H9 (cell line): ENCODE measurements at regions not wholly inside any gene's neighbourhood (a gene's known extent, or its start where the extent isn't known, plus 50 kb on each side); places are given as distances from the start of the nearest gene placed in this dataset.
A peak's percentile ranks its signal among the peaks of the same experiment; 100 is the strongest.
"Not testable (repeated sequence)": the region's sequence is repeated elsewhere in the genome, so short reads cannot be mapped to it uniquely, and the experiment has no call there.

Source experiments
- DNase-seq: peaks from one replicate; pipeline ENCODE4 v3.0.0-alpha.2; 2017
- H2AFZ ChIP-seq: one replicate; pipeline ENCODE4 v1.6.1; 2013; ENCODE audit warnings: mild to moderate bottlenecking, low read length, control low read depth, moderate library complexity
- H2AK5ac ChIP-seq: 2 replicates; pipeline ENCODE4 v1.6.1; 2013; ENCODE audit warnings: low read length, control low read depth, mixed read lengths; ENCODE audit not compliant: insufficient read length
- H2BK120ac ChIP-seq: one replicate; pipeline ENCODE4 v1.6.1; 2013; ENCODE audit warnings: low read depth, mild to moderate bottlenecking, low read length, control low read depth, inconsistent platforms; ENCODE audit not compliant: poor library complexity, severe bottlenecking
- H2BK12ac ChIP-seq: 2 replicates; pipeline ENCODE4 v1.6.1; 2013; ENCODE audit warnings: low read length, control low read depth, mixed read lengths, low read depth; ENCODE audit not compliant: insufficient read length
- H2BK15ac ChIP-seq: 2 replicates; pipeline ENCODE4 v1.6.1; 2013; ENCODE audit warnings: low read depth, low read length, control low read depth
- H2BK20ac ChIP-seq: one replicate; pipeline ENCODE4 v1.6.1; 2013; ENCODE audit warnings: low read depth, mild to moderate bottlenecking, low read length, control low read depth, inconsistent platforms; ENCODE audit not compliant: poor library complexity, severe bottlenecking
- H2BK5ac ChIP-seq: 2 replicates; pipeline ENCODE4 v1.6.1; 2013; ENCODE audit warnings: low read length, control low read depth, mixed read lengths; ENCODE audit not compliant: insufficient read length
- H3K14ac ChIP-seq: 2 replicates; pipeline ENCODE4 v1.6.1; 2013; ENCODE audit warnings: low read length, control low read depth; ENCODE audit not compliant: insufficient read depth
- H3K18ac ChIP-seq: 2 replicates; pipeline ENCODE4 v1.6.1; 2013; ENCODE audit warnings: low read depth, mild to moderate bottlenecking, mixed read lengths, low read length, control low read depth; ENCODE audit not compliant: insufficient read length
- H3K23ac ChIP-seq: 2 replicates; pipeline ENCODE4 v1.6.1; 2013; ENCODE audit warnings: low read length, control low read depth, mixed read lengths, low read depth; ENCODE audit not compliant: insufficient read length
- H3K23me2 ChIP-seq: 2 replicates; pipeline ENCODE4 v1.6.1; 2013; ENCODE audit warnings: low read depth, mild to moderate bottlenecking, mixed read lengths, low read length, control low read depth; ENCODE audit not compliant: insufficient read length, poor library complexity, severe bottlenecking
- H3K27ac ChIP-seq: 2 replicates; pipeline ENCODE4 v1.5.1; 2013; ENCODE audit warnings: low read length, control low read depth, mixed read lengths, low read depth; ENCODE audit not compliant: insufficient read length
- H3K27me3 ChIP-seq: 2 replicates; pipeline ENCODE4 v1.6.1; 2013; ENCODE audit warnings: low read length, control low read depth, inconsistent platforms; ENCODE audit not compliant: insufficient read depth
- H3K4ac ChIP-seq: 2 replicates; pipeline ENCODE4 v1.6.1; 2013; ENCODE audit warnings: low read depth, mild to moderate bottlenecking, control low read depth, inconsistent platforms, low read length, moderate library complexity
- H3K4me1 ChIP-seq: 2 replicates; pipeline ENCODE4 v1.6.1; 2013; ENCODE audit warnings: low read length, control low read depth, inconsistent platforms; ENCODE audit not compliant: insufficient read depth
- H3K4me2 ChIP-seq: 2 replicates; pipeline ENCODE4 v1.6.1; 2013; ENCODE audit warnings: low read length, control low read depth, mixed read lengths; ENCODE audit not compliant: insufficient read length, insufficient read depth
- H3K56ac ChIP-seq: 2 replicates; pipeline ENCODE4 v1.6.1; 2013; ENCODE audit warnings: low read depth, mild to moderate bottlenecking, mixed read lengths, low read length, control low read depth; ENCODE audit not compliant: insufficient read length
- H3K79me1 ChIP-seq: 2 replicates; pipeline ENCODE4 v1.6.1; 2013; ENCODE audit warnings: low read depth, mild to moderate bottlenecking, moderate library complexity, low read length, control low read depth, inconsistent platforms; ENCODE audit not compliant: insufficient read depth, poor library complexity, severe bottlenecking
- H3K79me2 ChIP-seq: 2 replicates; pipeline ENCODE4 v1.6.1; 2013; ENCODE audit warnings: low read length, control low read depth, inconsistent platforms; ENCODE audit not compliant: insufficient read depth
- H3K9ac ChIP-seq: 2 replicates; pipeline ENCODE4 v1.6.1; 2013; ENCODE audit warnings: low read length, control low read depth, mixed read lengths; ENCODE audit not compliant: insufficient read length; ENCODE audit errors: extremely low read depth
- H3K9me3 ChIP-seq: one replicate; pipeline ENCODE4 v1.6.1; 2013; ENCODE audit warnings: low read depth, low read length, inconsistent platforms; ENCODE audit not compliant: control insufficient read depth
- H3T11ph ChIP-seq: one replicate; pipeline ENCODE4 v1.6.1; 2013; ENCODE audit warnings: mild to moderate bottlenecking, low read length, control low read depth, inconsistent platforms
- H4K20me1 ChIP-seq: one replicate; pipeline ENCODE4 v1.6.1; 2013; ENCODE audit not compliant: control insufficient read depth, insufficient read length, insufficient read depth
- H4K5ac ChIP-seq: 2 replicates; pipeline ENCODE4 v1.6.1; 2013; ENCODE audit warnings: low read depth, mild to moderate bottlenecking, mixed read lengths, low read length, control low read depth; ENCODE audit not compliant: insufficient read length
- H4K8ac ChIP-seq: replicated peaks from 2 replicates; pipeline ENCODE4 v1.6.1; 2013; ENCODE audit warnings: low read length, control low read depth, mixed read lengths, low read depth; ENCODE audit not compliant: insufficient read length
- H4K91ac ChIP-seq: 2 replicates; pipeline ENCODE4 v1.6.1; 2013; ENCODE audit warnings: low read depth, mild to moderate bottlenecking, moderate library complexity, mixed read lengths, low read length, control low read depth; ENCODE audit not compliant: insufficient read length
- H3K27ac Mint-ChIP-seq, 3 experiments: 2 replicates in 2 of 3; 3 replicates in 1 of 3; pipeline ENCODE4 v1.8.0; 2020 to 2021; ENCODE audit warnings: mixed read lengths in 3 of 3, mild to moderate bottlenecking in 1 of 3, moderate library complexity in 1 of 3
- H3K27me3 Mint-ChIP-seq: 2 replicates; pipeline ENCODE4 v1.8.0; 2021; ENCODE audit warnings: low read depth, mild to moderate bottlenecking, moderate library complexity, mixed read lengths
- H3K36me3 Mint-ChIP-seq, 3 experiments: 2 replicates in 2 of 3; 3 replicates in 1 of 3; pipeline ENCODE4 v1.8.0; 2020 to 2021; ENCODE audit warnings: low read depth in 3 of 3, mixed read lengths in 3 of 3; ENCODE audit not compliant: insufficient read depth in 1 of 3
- H3K4me1 Mint-ChIP-seq, 2 experiments: 2 replicates each; pipeline ENCODE4 v1.8.0; 2020; ENCODE audit warnings: mixed read lengths in 2 of 2
- H3K4me3 Mint-ChIP-seq, 2 experiments: 2 replicates in 1 of 2; 3 replicates in 1 of 2; pipeline ENCODE4 v1.8.0; 2020 to 2021; ENCODE audit warnings: mild to moderate bottlenecking in 2 of 2, mixed read lengths in 2 of 2, moderate library complexity in 1 of 2
- H3K9me3 Mint-ChIP-seq, 2 experiments: 2 replicates in 1 of 2; 3 replicates in 1 of 2; pipeline ENCODE4 v1.8.0; 2020; ENCODE audit warnings: mild to moderate bottlenecking in 2 of 2, mixed read lengths in 2 of 2, moderate library complexity in 1 of 2
- WGBS: extraction: QIAGEN DNeasy Blood & Tissue Kit; methylation state at CpG from one replicate; pipeline ENCODE4 v1.1.7; 2013; ENCODE audit warnings: missing lambda C conversion rate, low lambda C conversion rate, mixed read lengths; ENCODE audit not compliant: insufficient read length; ENCODE audit errors: extremely low coverage; 5-methylcytosine and 5-hydroxymethylcytosine counted together
- TF ChIP-seq, protein P1 (sequence below): fragments of 200-600 bp; sonication (generic); conservative IDR thresholded peaks from 3 replicates; pipeline ENCODE4 v1.8.0; 2021; ENCODE audit warnings: antibody characterized with exemption, mild to moderate bottlenecking

DNA sequence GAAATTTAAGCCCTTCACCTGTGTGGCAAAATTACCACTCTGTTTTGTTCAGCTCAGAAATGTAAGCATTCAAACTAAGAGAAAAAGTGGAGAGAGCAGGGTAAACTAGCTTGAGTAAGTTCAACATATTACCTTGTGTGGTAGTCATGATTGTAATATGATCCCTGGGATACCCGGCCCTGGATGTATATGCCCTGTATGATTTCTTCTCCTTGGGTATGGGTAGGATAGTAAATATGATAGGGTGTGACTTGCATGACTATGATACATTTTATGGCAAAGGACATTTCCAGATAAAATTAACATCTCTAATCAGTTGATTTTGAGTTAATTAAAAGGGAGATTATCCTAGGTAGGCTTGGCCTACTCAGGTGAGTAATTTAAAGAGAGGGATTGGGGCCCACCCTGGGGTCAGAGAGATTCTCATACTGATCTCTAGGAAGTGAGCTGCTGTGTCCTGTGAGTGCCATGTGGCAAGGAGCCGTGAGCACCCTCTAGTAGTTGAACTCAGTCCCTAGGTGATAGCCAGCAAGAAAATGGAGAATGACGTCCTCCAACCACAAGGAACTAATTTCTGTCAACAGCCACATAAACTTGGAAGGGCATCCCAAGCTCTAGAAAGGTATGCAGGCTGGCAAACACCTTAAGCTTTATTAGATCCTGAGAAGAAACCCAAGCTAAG is 62.2 kb upstream of the ANXA1 start:
- whole genome bisulfite sequencing = no CpG with 5 or more reads among the region's 3 CpGs
- H3K9ac ChIP-seq = no peak overlapping the region
- no peak overlapping the region for H3K23ac ChIP-seq
- H2BK5ac ChIP-seq = no peak overlapping the region
- Mint-ChIP-seq H3K36me3 (no peaks in the 10 kb centered on the region), H3K4me3 (no peak overlapping the region), H3K27me3 (no peaks in the 10 kb centered on the region), H3K9me3 (no peaks in the 10 kb centered on the region), H3K27ac (peak overlapping the region in 1 of 3 experiments; percentile 86; a peak in 2 of 7 replicates), H3K4me1 (peaks cover 3 to 8% of the 10 kb centered on the region in 2 experiments; a peak in 3 of 4 replicates)
- H3K79me2 ChIP-seq = no peaks in the 10 kb centered on the region
- no peak overlapping the region for H3K56ac ChIP-seq
- H2BK20ac ChIP-seq = no peak overlapping the region
- no peak overlapping the region for H2BK120ac ChIP-seq
- H3K4ac ChIP-seq = no peak overlapping the region
- H3K79me1 ChIP-seq = no peaks in the 10 kb centered on the region
- no peak overlapping the region for H4K8ac ChIP-seq
- H3T11ph ChIP-seq = no peak overlapping the region
- no peak overlapping the region for H4K5ac ChIP-seq
- no peaks in the 10 kb centered on the region for H3K4me1 ChIP-seq
- no peak for DNase-seq
- H4K91ac ChIP-seq = no peak overlapping the region
- no peak overlapping the region for H3K14ac ChIP-seq
- H3K27ac ChIP-seq = no peak overlapping the region
- TF ChIP-seq, protein P1, sequence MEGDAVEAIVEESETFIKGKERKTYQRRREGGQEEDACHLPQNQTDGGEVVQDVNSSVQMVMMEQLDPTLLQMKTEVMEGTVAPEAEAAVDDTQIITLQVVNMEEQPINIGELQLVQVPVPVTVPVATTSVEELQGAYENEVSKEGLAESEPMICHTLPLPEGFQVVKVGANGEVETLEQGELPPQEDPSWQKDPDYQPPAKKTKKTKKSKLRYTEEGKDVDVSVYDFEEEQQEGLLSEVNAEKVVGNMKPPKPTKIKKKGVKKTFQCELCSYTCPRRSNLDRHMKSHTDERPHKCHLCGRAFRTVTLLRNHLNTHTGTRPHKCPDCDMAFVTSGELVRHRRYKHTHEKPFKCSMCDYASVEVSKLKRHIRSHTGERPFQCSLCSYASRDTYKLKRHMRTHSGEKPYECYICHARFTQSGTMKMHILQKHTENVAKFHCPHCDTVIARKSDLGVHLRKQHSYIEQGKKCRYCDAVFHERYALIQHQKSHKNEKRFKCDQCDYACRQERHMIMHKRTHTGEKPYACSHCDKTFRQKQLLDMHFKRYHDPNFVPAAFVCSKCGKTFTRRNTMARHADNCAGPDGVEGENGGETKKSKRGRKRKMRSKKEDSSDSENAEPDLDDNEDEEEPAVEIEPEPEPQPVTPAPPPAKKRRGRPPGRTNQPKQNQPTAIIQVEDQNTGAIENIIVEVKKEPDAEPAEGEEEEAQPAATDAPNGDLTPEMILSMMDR = no peak
- H2AK5ac ChIP-seq = no peak overlapping the region
- H3K27me3 ChIP-seq = no peaks in the 10 kb centered on the region
- no peaks in the 10 kb centered on the region for H4K20me1 ChIP-seq
- H2BK12ac ChIP-seq = no peak overlapping the region
- no peak overlapping the region for H3K18ac ChIP-seq
- no peak overlapping the region for H2BK15ac ChIP-seq
- H3K23me2 ChIP-seq = no peaks in the 10 kb centered on the region
- H3K9me3 ChIP-seq = no peaks in the 10 kb centered on the region
- H2AFZ ChIP-seq = peak overlapping the region; percentile 62
- H3K4me2 ChIP-seq = no peak overlapping the region

DNA sequence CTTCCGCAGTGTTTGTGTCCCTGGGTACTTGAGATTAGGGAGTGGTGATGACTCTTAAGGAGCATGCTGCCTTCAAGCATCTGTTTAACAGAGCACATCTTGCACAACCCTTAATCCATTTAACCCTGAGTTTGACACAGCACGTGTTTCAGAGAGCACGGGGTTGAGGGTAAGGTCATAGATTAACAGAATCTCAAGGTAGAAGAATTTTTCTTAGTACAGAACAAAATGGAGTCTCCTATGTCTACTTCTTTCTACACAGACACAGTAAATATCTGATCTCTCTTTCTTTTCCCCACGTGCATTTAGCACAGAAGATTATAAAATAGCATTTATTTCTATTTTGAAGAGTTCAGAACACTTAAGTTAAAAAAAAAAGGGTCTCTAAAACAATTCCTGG is 63.8 kb upstream of the ANXA1 start:
- H4K91ac ChIP-seq, H2BK12ac ChIP-seq, H4K8ac ChIP-seq, DNase-seq, H3K36me3 Mint-ChIP-seq, H2BK120ac ChIP-seq, H3K27me3 Mint-ChIP-seq, H3K79me1 ChIP-seq, H3K23me2 ChIP-seq, H3K79me2 ChIP-seq, H3K27ac ChIP-seq, H3K18ac ChIP-seq, H3K9me3 Mint-ChIP-seq, H2BK20ac ChIP-seq, H3K4ac ChIP-seq, H4K5ac ChIP-seq, H3T11ph ChIP-seq, H3K27me3 ChIP-seq, H2AFZ ChIP-seq, H3K9me3 ChIP-seq, H3K4me1 Mint-ChIP-seq, H2BK5ac ChIP-seq, H3K56ac ChIP-seq, H3K4me3 Mint-ChIP-seq, H2AK5ac ChIP-seq, H3K4me1 ChIP-seq, H3K23ac ChIP-seq, H3K4me2 ChIP-seq, H3K9ac ChIP-seq, H4K20me1 ChIP-seq, H2BK15ac ChIP-seq, H3K14ac ChIP-seq: not testable (repeated sequence)
- peak overlapping the region in 1 of 3 experiments; percentile 22; a peak in 1 of 7 replicates for H3K27ac Mint-ChIP-seq
- no CpG with 5 or more reads among the region's 4 CpGs for WGBS
